ENCODE measurements at regions not wholly inside any gene's neighbourhood (a gene's known extent, or its start where the extent isn't known, plus 50 kb on each side); places are given as distances from the start of the nearest gene placed in this dataset.

- DNase-seq (ENCODE audit: low read depth, low spot score), result no peak
- TF ChIP-seq ZNF274 (IDR thresholded peaks at IDR 0.05; ENCODE audit: low read depth, low read length) (no peak), SUZ12 (IDR thresholded peaks at IDR 0.05; ENCODE audit: extremely low read depth, insufficient read depth, insufficient read length) (no peak), YY1 (IDR thresholded peaks at IDR 0.05; ENCODE audit: insufficient read depth, insufficient read length) (no peak)
- no peaks in the 10 kb centered on the region for H3K4me1 ChIP-seq (ENCODE audit: insufficient read depth, insufficient read length)
- H3K36me3 ChIP-seq (ENCODE audit: insufficient read depth, insufficient read length, low read length), result no peaks in the 10 kb centered on the region
- no peaks in the 10 kb centered on the region for H3K27me3 ChIP-seq (ENCODE audit: insufficient read depth, insufficient read length)
- H3K9me3 ChIP-seq (ENCODE audit: insufficient read depth, low read length), result no peaks in the 10 kb centered on the region
- no peak overlapping the region for H3K4me3 ChIP-seq (ENCODE audit: insufficient read length, low read depth)
- H3K9ac ChIP-seq (ENCODE audit: insufficient read length, low read depth), result no peak overlapping the region
Measured at GRCh38 chr6:19086480-19086879, 699.3 kb downstream of the RNF144B start.

GRCh38 chr6:19087296-19087695 lies 700.1 kb downstream of the RNF144B start:
- Histone ChIP-seq H3K9ac (ENCODE audit: insufficient read length, low read depth) (no peak overlapping the region), H3K4me1 (ENCODE audit: insufficient read depth, insufficient read length) (no peaks in the 10 kb centered on the region), H3K4me3 (ENCODE audit: insufficient read length, low read depth) (no peak overlapping the region), H3K36me3 (ENCODE audit: insufficient read depth, insufficient read length, low read length) (no peaks in the 10 kb centered on the region), H3K27me3 (ENCODE audit: insufficient read depth, insufficient read length) (no peaks in the 10 kb centered on the region), H3K9me3 (ENCODE audit: insufficient read depth, low read length) (no peaks in the 10 kb centered on the region)
- DNase-seq (ENCODE audit: low read depth, low spot score), result no peak
- TF ChIP-seq ZNF274 (IDR thresholded peaks at IDR 0.05; ENCODE audit: low read depth, low read length) (no peak), SUZ12 (IDR thresholded peaks at IDR 0.05; ENCODE audit: extremely low read depth, insufficient read depth, insufficient read length) (no peak), YY1 (IDR thresholded peaks at IDR 0.05; ENCODE audit: insufficient read depth, insufficient read length) (no peak)

GRCh38 chr6:19087897-19088296 lies 700.7 kb downstream of the RNF144B start:
- DNase-seq (ENCODE audit: low read depth, low spot score), result no peak
- Histone ChIP-seq H3K4me1 (ENCODE audit: insufficient read depth, insufficient read length) (no peaks in the 10 kb centered on the region), H3K9ac (ENCODE audit: insufficient read length, low read depth) (no peak overlapping the region), H3K4me3 (ENCODE audit: insufficient read length, low read depth) (no peak overlapping the region), H3K9me3 (ENCODE audit: insufficient read depth, low read length) (no peaks in the 10 kb centered on the region), H3K36me3 (ENCODE audit: insufficient read depth, insufficient read length, low read length) (no peaks in the 10 kb centered on the region), H3K27me3 (ENCODE audit: insufficient read depth, insufficient read length) (no peaks in the 10 kb centered on the region)
- TF ChIP-seq ZNF274 (IDR thresholded peaks at IDR 0.05; ENCODE audit: low read depth, low read length) (no peak), SUZ12 (IDR thresholded peaks at IDR 0.05; ENCODE audit: extremely low read depth, insufficient read depth, insufficient read length) (no peak), YY1 (IDR thresholded peaks at IDR 0.05; ENCODE audit: insufficient read depth, insufficient read length) (no peak)

GRCh38 chr6:19100752-19101151 lies 713.6 kb downstream of the RNF144B start:
- no peak for TF ChIP-seq YY1 (IDR thresholded peaks at IDR 0.05; ENCODE audit: insufficient read depth, insufficient read length)
- no peak for DNase-seq (ENCODE audit: low read depth, low spot score)
- H3K9me3 ChIP-seq (ENCODE audit: insufficient read depth, low read length), result peaks cover 12% of the 10 kb centered on the region; the same call in 1 of the 2 replicates
- no peaks in the 10 kb centered on the region for H3K4me1 ChIP-seq (ENCODE audit: insufficient read depth, insufficient read length)
- no peaks in the 10 kb centered on the region for H3K27me3 ChIP-seq (ENCODE audit: insufficient read depth, insufficient read length)
- no peak overlapping the region for H3K4me3 ChIP-seq (ENCODE audit: insufficient read length, low read depth)
- H3K9ac ChIP-seq (ENCODE audit: insufficient read length, low read depth), result no peak overlapping the region
- no peaks in the 10 kb centered on the region for H3K36me3 ChIP-seq (ENCODE audit: insufficient read depth, insufficient read length, low read length)

- no peaks in the 10 kb centered on the region for H3K36me3 ChIP-seq (ENCODE audit: insufficient read depth, insufficient read length, low read length)
- H3K4me1 ChIP-seq (ENCODE audit: insufficient read depth, insufficient read length), result no peaks in the 10 kb centered on the region
- no peaks in the 10 kb centered on the region for H3K27me3 ChIP-seq (ENCODE audit: insufficient read depth, insufficient read length)
- H3K4me3 ChIP-seq (ENCODE audit: insufficient read length, low read depth), result no peak overlapping the region
- H3K9me3 ChIP-seq (ENCODE audit: insufficient read depth, low read length), result peaks cover 12% of the 10 kb centered on the region; the same call in 1 of the 2 replicates
- DNase-seq (ENCODE audit: low read depth, low spot score), result no peak
- no peak overlapping the region for H3K9ac ChIP-seq (ENCODE audit: insufficient read length, low read depth)
- no peak for TF ChIP-seq ZNF274 (IDR thresholded peaks at IDR 0.05; ENCODE audit: low read depth, low read length)
- TF ChIP-seq SUZ12 (IDR thresholded peaks at IDR 0.05; ENCODE audit: extremely low read depth, insufficient read depth, insufficient read length), result no peak
- TF ChIP-seq YY1 (IDR thresholded peaks at IDR 0.05; ENCODE audit: insufficient read depth, insufficient read length), result no peak
Measured at GRCh38 chr6:19102936-19103335, 715.8 kb downstream of the RNF144B start.

- Histone ChIP-seq H3K9me3 (ENCODE audit: insufficient read depth, low read length) (no peaks in the 10 kb centered on the region), H3K4me3 (ENCODE audit: insufficient read length, low read depth) (no peak overlapping the region), H3K27me3 (ENCODE audit: insufficient read depth, insufficient read length) (no peaks in the 10 kb centered on the region), H3K9ac (ENCODE audit: insufficient read length, low read depth) (no peak overlapping the region), H3K4me1 (ENCODE audit: insufficient read depth, insufficient read length) (no peaks in the 10 kb centered on the region), H3K36me3 (ENCODE audit: insufficient read depth, insufficient read length, low read length) (no peaks in the 10 kb centered on the region)
- no peak for DNase-seq (ENCODE audit: low read depth, low spot score)
- no peak for TF ChIP-seq SUZ12 (IDR thresholded peaks at IDR 0.05; ENCODE audit: extremely low read depth, insufficient read depth, insufficient read length)
- TF ChIP-seq YY1 (IDR thresholded peaks at IDR 0.05; ENCODE audit: insufficient read depth, insufficient read length), result no peak
- TF ChIP-seq ZNF274 (IDR thresholded peaks at IDR 0.05; ENCODE audit: low read depth, low read length), result no peak
Measured at GRCh38 chr6:19107468-19107867, 720.3 kb downstream of the RNF144B start.

- H3K36me3 ChIP-seq (ENCODE audit: insufficient read depth, insufficient read length, low read length), result no peaks in the 10 kb centered on the region
- H3K9ac ChIP-seq (ENCODE audit: insufficient read length, low read depth), result no peak overlapping the region
- H3K4me3 ChIP-seq (ENCODE audit: insufficient read length, low read depth), result no peak overlapping the region
- DNase-seq (ENCODE audit: low read depth, low spot score), result no peak
- no peaks in the 10 kb centered on the region for H3K27me3 ChIP-seq (ENCODE audit: insufficient read depth, insufficient read length)
- no peaks in the 10 kb centered on the region for H3K4me1 ChIP-seq (ENCODE audit: insufficient read depth, insufficient read length)
- TF ChIP-seq SUZ12 (IDR thresholded peaks at IDR 0.05; ENCODE audit: extremely low read depth, insufficient read depth, insufficient read length), result no peak
- no peak for TF ChIP-seq YY1 (IDR thresholded peaks at IDR 0.05; ENCODE audit: insufficient read depth, insufficient read length)
- TF ChIP-seq ZNF274 (IDR thresholded peaks at IDR 0.05; ENCODE audit: low read depth, low read length), result no peak
- no peaks in the 10 kb centered on the region for H3K9me3 ChIP-seq (ENCODE audit: insufficient read depth, low read length)
Measured at GRCh38 chr6:19121521-19121920, 715.6 kb upstream of the ID4 start.

GRCh38 chr6:19127081-19127480 lies 710.1 kb upstream of the ID4 start:
- H3K4me3 ChIP-seq (ENCODE audit: insufficient read length, low read depth), result no peak overlapping the region
- H3K9ac ChIP-seq (ENCODE audit: insufficient read length, low read depth), result no peak overlapping the region
- no peaks in the 10 kb centered on the region for H3K36me3 ChIP-seq (ENCODE audit: insufficient read depth, insufficient read length, low read length)
- H3K9me3 ChIP-seq (ENCODE audit: insufficient read depth, low read length), result no peaks in the 10 kb centered on the region
- DNase-seq (ENCODE audit: low read depth, low spot score), result no peak
- H3K27me3 ChIP-seq (ENCODE audit: insufficient read depth, insufficient read length), result no peaks in the 10 kb centered on the region
- TF ChIP-seq SUZ12 (IDR thresholded peaks at IDR 0.05; ENCODE audit: extremely low read depth, insufficient read depth, insufficient read length), result no peak
- H3K4me1 ChIP-seq (ENCODE audit: insufficient read depth, insufficient read length), result no peaks in the 10 kb centered on the region

Data from NT2/D1 (cell line).